Keratinocyte (primary cell): ENCODE measurements at regions not wholly inside any gene's neighbourhood (a gene's known extent, or its start where the extent isn't known, plus 50 kb on each side); places are given as distances from the start of the nearest gene placed in this dataset.
"Not testable (repeated sequence)": the region's sequence is repeated elsewhere in the genome, so short reads cannot be mapped to it uniquely, and the experiment has no call there.

ENCODE experiments used
- DNase-seq: peaks from one replicate; pipeline ENCODE4 v3.0.0-alpha.2; 2011; ENCODE audit warnings: low read depth, missing footprints, low spot score
- FAIRE-seq: peaks from 2 replicates; lab custom pipeline; 2011; peaks lifted over from hg19 to GRCh38; lab: Jason Lieb, UNC
- H2AFZ ChIP-seq: 2 replicates; pipeline ENCODE4 v1.6.0; 2012; ENCODE audit warnings: low read length, control low read depth, inconsistent platforms; ENCODE audit not compliant: control insufficient read depth
- H3K27ac ChIP-seq: 2 replicates; pipeline ENCODE4 v1.5.1; 2011; ENCODE audit warnings: low read length; ENCODE audit not compliant: control insufficient read depth, insufficient read depth
- H3K27me3 ChIP-seq: 3 replicates; pipeline ENCODE4 v1.6.0; 2011; ENCODE audit warnings: low read length; ENCODE audit not compliant: control insufficient read depth, insufficient read depth; ENCODE audit errors: extremely low read depth
- H3K36me3 ChIP-seq, 2 experiments: 2 replicates in 1 of 2; 3 replicates in 1 of 2; pipeline ENCODE4 v1.5.1; 2011; ENCODE audit warnings: low read length in 2 of 2, mild to moderate bottlenecking in 1 of 2; ENCODE audit not compliant: control insufficient read depth in 2 of 2, insufficient read depth in 2 of 2; ENCODE audit errors: extremely low read depth in 1 of 2
- H3K4me1 ChIP-seq: 3 replicates; pipeline ENCODE4 v1.5.1; 2011; ENCODE audit warnings: low read length; ENCODE audit not compliant: control insufficient read depth, insufficient read depth; ENCODE audit errors: extremely low read depth
- H3K4me2 ChIP-seq: 3 replicates; pipeline ENCODE4 v1.6.0; 2011; ENCODE audit warnings: low read depth, low read length; ENCODE audit not compliant: control insufficient read depth, insufficient read depth; ENCODE audit errors: extremely low read depth
- H3K4me3 ChIP-seq, 3 experiments: fragments of 200-600 bp in 1 of 3; sonication (generic) in 1 of 3; 2 replicates in 2 of 3; 3 replicates in 1 of 3; pipeline ENCODE4 v1.5.1; 2011 to 2016; ENCODE audit warnings: low read length in 3 of 3, mild to moderate bottlenecking in 3 of 3, control low read depth in 2 of 3, inconsistent platforms in 1 of 3, low read depth in 1 of 3, mixed read lengths in 1 of 3, mixed run types in 1 of 3, moderate library complexity in 1 of 3; ENCODE audit not compliant: control insufficient read depth in 2 of 3, insufficient read depth in 2 of 3; ENCODE audit errors: extremely low read depth in 1 of 3
- H3K79me2 ChIP-seq: 2 replicates; pipeline ENCODE4 v1.6.0; 2012; ENCODE audit warnings: low read length; ENCODE audit not compliant: control insufficient read depth, insufficient read depth
- H3K9ac ChIP-seq: 3 replicates; pipeline ENCODE4 v1.6.0; 2011; ENCODE audit warnings: low read length; ENCODE audit not compliant: control insufficient read depth, insufficient read depth; ENCODE audit errors: extremely low read depth
- H3K9me1 ChIP-seq: 3 replicates; pipeline ENCODE4 v1.6.0; 2011; ENCODE audit warnings: low read length; ENCODE audit not compliant: control insufficient read depth, insufficient read depth; ENCODE audit errors: extremely low read depth
- H3K9me3 ChIP-seq: 2 replicates; pipeline ENCODE4 v1.5.1; 2012; ENCODE audit warnings: low read depth, low read length; ENCODE audit not compliant: control insufficient read depth
- H4K20me1 ChIP-seq: 3 replicates; pipeline ENCODE4 v1.6.0; 2011; ENCODE audit warnings: low read length; ENCODE audit not compliant: control insufficient read depth, insufficient read depth; ENCODE audit errors: extremely low read depth
- EZH2 ChIP-seq: IDR thresholded peaks from one replicate; pipeline ENCODE4 v1.6.1; 2012; ENCODE audit warnings: inconsistent platforms, mild to moderate bottlenecking, low read length, moderate library complexity
- dilution Hi-C: fragments of 300-500 bp; cut with MboI; formaldehyde crosslinking; loops from one replicate; pipeline ENCODE4 v1.7.0; 2020; ENCODE audit warnings: low sequenced_read_pairs; ENCODE audit not compliant: extremely low pct_ligation_motif_present
- TF ChIP-seq, protein P1 (sequence below), 3 experiments: IDR thresholded peaks in 1 of 3; conservative IDR thresholded peaks in 1 of 3; optimal IDR thresholded peaks in 1 of 3; 2 replicates in 2 of 3; 3 replicates in 1 of 3; pipeline versions ENCODE3 to v1.5.1; 2011; ENCODE audit warnings: low read length in 3 of 3, mild to moderate bottlenecking in 3 of 3, moderate library complexity in 2 of 3, control low read depth in 1 of 3, inconsistent platforms in 1 of 3; ENCODE audit not compliant: insufficient read depth in 2 of 3; ENCODE audit errors: extremely low read depth in 1 of 3

DNA sequence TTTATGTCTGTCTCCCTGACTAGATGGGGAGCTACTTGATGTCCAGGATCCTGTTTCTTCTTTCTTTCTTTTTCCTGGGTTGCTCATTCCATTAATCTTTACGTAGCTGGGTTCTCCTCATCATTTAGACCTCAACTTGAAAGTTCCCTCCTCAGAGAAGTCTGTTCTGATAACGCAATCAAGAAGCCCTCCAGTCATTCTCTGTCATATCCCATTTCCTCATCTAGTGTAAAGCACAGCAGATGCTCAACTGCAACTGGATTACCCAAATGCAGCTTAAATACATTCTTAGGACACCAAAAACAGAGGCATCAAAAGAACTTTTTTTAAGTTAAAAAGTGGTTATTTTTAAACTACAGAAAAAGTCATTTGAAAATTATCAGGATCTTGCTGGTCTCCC lies 51.7 kb upstream of the ST3GAL6 start:
- DNase-seq: no peak
- dilution Hi-C loops: no loop called here
- no peak overlapping the region for H3K4me3 ChIP-seq
- H4K20me1 ChIP-seq: no peaks in the 10 kb centered on the region
- H3K79me2 ChIP-seq: no peaks in the 10 kb centered on the region
- H3K9ac ChIP-seq: no peak overlapping the region
- no peak overlapping the region for H2AFZ ChIP-seq
- no peaks in the 10 kb centered on the region for H3K4me1 ChIP-seq
- H3K36me3 ChIP-seq: no peaks in the 10 kb centered on the region
- no peak for FAIRE-seq
- no peak overlapping the region for H3K27ac ChIP-seq
- no peaks in the 10 kb centered on the region for H3K9me1 ChIP-seq
- H3K4me2 ChIP-seq: no peak overlapping the region
- H3K27me3 ChIP-seq: no peaks in the 10 kb centered on the region
- TF ChIP-seq, protein P1, sequence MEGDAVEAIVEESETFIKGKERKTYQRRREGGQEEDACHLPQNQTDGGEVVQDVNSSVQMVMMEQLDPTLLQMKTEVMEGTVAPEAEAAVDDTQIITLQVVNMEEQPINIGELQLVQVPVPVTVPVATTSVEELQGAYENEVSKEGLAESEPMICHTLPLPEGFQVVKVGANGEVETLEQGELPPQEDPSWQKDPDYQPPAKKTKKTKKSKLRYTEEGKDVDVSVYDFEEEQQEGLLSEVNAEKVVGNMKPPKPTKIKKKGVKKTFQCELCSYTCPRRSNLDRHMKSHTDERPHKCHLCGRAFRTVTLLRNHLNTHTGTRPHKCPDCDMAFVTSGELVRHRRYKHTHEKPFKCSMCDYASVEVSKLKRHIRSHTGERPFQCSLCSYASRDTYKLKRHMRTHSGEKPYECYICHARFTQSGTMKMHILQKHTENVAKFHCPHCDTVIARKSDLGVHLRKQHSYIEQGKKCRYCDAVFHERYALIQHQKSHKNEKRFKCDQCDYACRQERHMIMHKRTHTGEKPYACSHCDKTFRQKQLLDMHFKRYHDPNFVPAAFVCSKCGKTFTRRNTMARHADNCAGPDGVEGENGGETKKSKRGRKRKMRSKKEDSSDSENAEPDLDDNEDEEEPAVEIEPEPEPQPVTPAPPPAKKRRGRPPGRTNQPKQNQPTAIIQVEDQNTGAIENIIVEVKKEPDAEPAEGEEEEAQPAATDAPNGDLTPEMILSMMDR (optimal IDR thresholded peaks at IDR 0.05 in 1 of 3, IDR thresholded peaks at IDR 0.05 in 1 of 3, conservative IDR thresholded peaks at IDR 0.05 in 1 of 3; ENCODE audit: extremely low read depth in 1 of 3, insufficient read depth in 2 of 3, low read length in 3 of 3): no peak
- TF ChIP-seq EZH2: no peak
- H3K9me3 ChIP-seq: no peaks in the 10 kb centered on the region

DNA sequence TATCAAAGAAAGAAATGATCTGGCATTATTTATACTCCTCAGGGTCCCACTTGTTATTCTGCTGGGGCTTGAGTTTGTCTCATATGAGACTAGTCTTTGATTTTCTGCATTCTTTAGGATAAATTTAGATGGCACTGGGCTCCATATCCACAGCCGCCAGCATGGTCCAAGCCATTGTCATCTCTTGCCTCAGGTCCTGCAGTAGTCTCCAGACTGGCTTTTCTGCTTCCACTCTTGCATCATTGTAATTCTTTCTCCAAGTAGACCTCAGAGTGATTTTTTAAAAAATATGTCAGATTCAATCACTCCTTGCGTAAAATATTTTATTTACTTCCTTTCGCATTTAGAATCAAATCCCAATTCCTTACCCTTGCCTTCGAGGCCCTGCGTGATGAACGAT lies 50.4 kb upstream of the ST3GAL6 start:
- TF ChIP-seq, protein P1 (optimal IDR thresholded peaks at IDR 0.05 in 1 of 3, IDR thresholded peaks at IDR 0.05 in 1 of 3, conservative IDR thresholded peaks at IDR 0.05 in 1 of 3; ENCODE audit: extremely low read depth in 1 of 3, insufficient read depth in 2 of 3, low read length in 3 of 3): no peak
- no peak for TF ChIP-seq EZH2
- no peaks in the 10 kb centered on the region for H3K27me3 ChIP-seq
- no peak overlapping the region for H3K27ac ChIP-seq
- H3K9ac ChIP-seq: no peak overlapping the region
- no peaks in the 10 kb centered on the region for H3K9me3 ChIP-seq
- dilution Hi-C loops: no loop called here
- DNase-seq (no peak), FAIRE-seq (no peak)
- H3K4me3 ChIP-seq: no peak overlapping the region
- H3K36me3 ChIP-seq: no peaks in the 10 kb centered on the region
- H3K4me2 ChIP-seq: no peak overlapping the region
- no peaks in the 10 kb centered on the region for H3K4me1 ChIP-seq
- no peaks in the 10 kb centered on the region for H4K20me1 ChIP-seq
- H3K9me1 ChIP-seq: no peaks in the 10 kb centered on the region
- no peak overlapping the region for H2AFZ ChIP-seq
- no peaks in the 10 kb centered on the region for H3K79me2 ChIP-seq

DNA sequence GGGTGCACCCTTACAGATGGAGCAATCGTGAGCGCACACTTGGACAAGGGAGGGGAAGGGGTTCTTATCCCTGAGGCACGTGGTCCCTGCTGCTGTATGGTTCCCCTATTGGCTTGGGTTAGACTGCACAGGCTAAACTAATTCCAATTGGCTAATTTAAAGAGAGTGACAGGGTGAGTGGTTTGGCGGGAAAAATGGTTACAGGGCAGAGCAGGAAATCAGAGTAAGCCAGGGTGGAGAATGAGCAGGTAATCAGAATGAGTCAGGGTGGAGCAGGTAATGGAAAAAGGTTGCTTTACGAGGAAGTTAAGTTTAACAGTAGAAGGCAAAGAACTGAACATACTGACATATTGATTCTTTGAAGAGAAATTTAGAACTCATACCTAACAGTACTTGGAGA lies 49.8 kb upstream of the ST3GAL6 start:
- H3K36me3 ChIP-seq, DNase-seq, H2AFZ ChIP-seq, dilution Hi-C loops, H3K4me2 ChIP-seq, H3K79me2 ChIP-seq, H3K9me3 ChIP-seq, H3K27me3 ChIP-seq, H3K4me1 ChIP-seq, H3K9ac ChIP-seq, FAIRE-seq, H3K27ac ChIP-seq, H3K9me1 ChIP-seq, H3K4me3 ChIP-seq, H4K20me1 ChIP-seq: not testable (repeated sequence)
